ENCODE measurements at regions not wholly inside any gene's neighbourhood (a gene's known extent, or its start where the extent isn't known, plus 50 kb on each side); places are given as distances from the start of the nearest gene placed in this dataset.

DNA sequence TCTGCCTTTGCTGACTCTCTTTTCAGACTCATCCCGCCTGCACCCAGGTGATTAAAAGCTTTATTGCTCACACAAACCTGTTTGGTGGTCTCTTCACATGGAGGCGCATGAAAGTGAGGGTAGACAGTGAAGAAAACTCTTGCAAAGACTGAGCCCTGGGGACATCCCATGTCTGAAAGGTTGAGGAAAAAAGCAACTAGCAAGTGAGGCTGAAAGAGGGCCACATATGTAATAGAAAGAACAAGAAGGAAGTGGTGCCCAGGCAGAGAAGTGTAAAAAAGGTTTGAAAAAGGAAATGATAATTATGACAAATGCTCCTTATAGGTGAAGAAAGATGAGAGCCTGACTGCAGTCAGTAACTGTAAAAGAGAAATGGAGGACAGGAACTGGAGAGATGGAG is 115.9 kb upstream of the NEK7 start:
- DNase-seq (ENCODE audit: low spot score) = no peak

DNA sequence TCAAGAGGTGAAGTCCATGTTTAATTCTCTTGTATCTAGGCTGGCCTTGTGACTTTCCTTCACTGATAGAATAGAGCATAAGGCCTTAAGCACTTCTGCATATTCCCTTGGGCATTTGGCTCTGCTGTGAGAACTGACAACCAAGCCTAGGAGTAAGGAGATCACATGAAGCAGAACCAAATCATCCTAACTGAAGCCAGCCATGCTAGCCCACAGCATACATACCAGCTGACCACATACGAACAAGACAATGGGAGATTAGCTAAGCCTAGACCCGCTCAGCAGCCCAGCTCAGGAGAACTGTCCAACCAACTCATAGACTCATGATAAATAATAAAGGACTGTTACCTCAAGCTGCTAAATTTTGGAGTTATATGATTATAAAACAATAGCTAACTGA is 114.6 kb upstream of the NEK7 start:
- no peak for DNase-seq (ENCODE audit: low spot score)

DNA sequence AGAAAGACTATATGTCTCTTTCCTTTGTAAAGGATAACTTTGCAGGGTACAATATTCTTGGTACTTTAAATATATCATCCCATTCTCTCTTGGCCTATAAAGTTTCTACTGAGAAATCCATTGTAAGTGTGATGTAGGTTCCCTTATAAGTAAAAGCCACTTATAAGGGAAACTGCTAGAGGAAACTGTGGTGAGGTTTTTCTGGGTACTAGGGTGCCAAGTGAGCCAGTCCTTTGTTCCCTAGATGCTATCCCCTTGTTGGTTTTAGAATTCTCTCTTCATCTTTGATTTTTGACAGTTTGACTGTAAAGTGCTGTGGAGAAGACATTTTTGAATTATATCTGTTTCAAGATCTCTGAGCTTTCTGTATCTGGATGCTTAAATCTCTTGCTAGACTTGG is 108.9 kb upstream of the NEK7 start:
- peak; percentile 16 for DNase-seq (ENCODE audit: low spot score)

DNA sequence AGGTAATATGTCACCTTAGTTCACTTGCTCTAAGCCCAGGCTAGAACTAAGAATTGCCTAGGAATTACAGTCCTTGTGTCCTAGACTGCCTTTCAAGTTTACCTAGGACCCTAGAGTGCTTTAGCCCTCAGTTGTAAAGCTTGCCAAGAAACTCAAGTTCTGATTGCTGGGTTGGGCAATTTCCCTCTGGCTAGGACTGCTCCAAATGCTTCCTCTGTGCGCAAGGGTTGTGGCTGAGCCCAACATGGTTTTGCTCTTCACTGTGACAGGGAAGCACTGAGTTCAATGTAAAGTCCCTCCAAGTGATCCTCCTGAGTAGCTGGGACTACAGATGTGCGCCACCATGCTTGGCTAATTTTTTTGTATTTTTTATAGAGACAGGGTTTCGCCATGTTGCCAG is 102.3 kb upstream of the NEK7 start:
- DNase-seq (ENCODE audit: low spot score) = no peak

DNA sequence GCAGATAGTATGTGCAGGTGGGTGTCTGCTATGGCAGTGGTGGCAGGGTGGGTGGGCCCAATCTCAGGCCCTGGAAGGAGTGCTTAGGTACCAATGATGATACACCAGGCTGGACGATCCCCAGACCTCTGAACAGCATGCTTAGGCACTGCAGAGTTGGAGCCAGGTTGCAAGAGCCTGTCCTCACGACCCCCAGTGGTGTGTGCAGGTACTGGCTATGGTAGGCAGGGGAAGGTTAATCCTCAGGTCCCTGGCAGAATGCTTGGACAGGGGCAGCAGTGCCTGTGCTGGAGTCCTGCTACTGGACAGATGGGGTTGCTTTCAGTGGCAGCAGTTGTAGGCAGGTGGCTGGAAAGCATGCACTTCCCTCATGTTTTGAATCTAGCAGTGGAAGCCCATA is 100.5 kb upstream of the NEK7 start:
- no peak for DNase-seq (ENCODE audit: low spot score)

DNA sequence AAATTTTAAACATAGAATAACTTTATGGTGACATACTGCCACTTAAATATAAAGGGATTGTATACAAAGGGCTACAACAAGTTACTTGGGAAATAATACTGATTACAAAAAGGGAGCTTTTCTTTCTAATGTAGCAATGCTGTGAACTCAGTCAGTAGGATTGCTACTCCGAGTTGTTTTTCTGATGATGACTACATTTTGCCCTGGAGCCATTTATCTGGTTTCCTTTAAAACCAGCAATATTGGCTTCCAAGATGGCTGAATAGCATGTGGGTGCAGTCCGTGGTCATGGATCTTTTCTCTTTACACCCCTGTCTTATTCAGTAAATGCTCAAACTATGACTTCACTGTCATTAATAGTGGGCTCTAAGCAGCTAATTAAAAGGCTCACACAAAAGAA is 92.6 kb upstream of the NEK7 start:
- DNase-seq (ENCODE audit: low spot score) = no peak

DNA sequence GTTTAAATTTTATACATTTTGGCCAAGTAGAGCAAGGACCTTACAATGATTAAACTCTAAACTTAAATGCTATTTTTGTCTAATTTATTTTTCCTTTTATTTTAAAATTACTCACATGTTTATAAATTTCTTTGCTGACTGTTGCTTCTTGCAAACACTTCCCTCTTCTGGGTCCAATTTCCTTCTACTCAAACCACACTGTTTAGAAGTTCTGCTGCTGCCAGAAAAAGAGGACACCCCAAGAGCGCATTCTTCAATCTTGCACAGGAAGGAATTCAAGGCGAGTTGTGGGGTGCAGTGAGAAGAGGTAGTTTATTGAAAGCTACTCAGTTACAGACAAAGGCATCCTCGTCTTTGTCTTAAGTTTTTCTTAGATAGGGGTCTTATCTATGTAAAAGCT is 88.5 kb upstream of the NEK7 start:
- DNase-seq (ENCODE audit: low spot score) = no peak

DNA sequence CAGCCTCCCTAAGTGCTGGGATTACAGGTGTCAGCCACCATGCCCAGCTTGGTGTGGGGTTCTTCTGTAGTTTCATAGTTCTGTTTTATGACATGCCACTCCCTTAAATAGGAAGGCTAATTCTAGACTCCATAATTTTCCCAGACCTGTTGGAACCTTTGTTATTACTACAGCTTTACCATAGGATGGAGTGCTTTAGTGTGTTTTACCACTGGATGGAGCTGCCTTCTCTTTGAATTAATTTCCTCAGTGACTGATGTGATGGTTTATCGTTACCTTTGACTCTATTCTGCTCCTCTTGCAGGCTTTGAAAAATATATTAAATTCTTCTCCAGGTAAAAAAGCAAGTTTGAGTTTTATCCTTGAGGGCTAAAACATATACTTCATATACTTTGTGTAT is 84.6 kb upstream of the NEK7 start:
- DNase-seq (ENCODE audit: low spot score) = no peak

DNA sequence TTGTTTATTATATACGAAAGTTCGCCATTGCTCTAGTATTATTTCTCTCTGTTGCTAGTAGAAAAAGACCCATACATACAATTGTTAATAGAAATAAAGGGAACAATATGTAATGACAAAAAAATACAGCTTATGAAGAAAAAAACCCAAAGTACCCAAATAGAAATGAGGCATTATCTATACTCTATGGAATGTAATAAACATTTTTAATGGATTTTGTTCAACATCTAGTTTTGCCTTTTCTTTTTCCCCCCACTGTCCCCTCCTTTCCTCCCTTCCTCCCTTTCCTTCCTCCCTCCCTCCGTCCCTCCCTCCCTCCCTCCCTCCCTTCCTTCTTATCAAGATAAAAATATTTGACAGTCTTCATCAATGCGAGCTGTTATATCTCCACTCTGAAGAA is 81.5 kb upstream of the NEK7 start:
- no peak for DNase-seq (ENCODE audit: low spot score)

DNA sequence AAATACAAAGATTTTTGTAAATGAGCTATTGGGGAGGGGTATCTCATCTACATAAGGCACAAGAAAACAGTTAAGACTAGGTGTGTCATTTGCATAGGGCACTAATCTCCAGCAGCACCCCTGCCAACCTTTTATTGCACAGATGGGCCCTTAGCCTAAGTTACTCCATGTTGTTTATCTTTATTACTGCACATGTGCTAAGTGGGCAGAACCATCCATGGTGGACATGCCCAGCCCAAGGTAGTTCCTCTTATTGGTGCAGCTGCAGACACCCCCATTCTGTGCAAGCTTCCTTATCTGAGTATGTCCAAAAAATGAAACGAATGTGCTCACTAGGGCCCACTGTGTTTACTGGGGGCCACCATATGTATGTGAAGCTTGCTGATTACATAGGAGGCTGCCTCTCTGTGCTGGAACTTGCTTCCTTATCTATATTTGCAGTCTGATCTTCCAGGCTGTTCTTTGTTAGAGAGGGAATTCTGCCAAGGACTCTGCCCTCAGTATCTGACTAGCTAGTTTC is 77.3 kb upstream of the NEK7 start:
- DNase-seq (ENCODE audit: low spot score) = no peak

DNA sequence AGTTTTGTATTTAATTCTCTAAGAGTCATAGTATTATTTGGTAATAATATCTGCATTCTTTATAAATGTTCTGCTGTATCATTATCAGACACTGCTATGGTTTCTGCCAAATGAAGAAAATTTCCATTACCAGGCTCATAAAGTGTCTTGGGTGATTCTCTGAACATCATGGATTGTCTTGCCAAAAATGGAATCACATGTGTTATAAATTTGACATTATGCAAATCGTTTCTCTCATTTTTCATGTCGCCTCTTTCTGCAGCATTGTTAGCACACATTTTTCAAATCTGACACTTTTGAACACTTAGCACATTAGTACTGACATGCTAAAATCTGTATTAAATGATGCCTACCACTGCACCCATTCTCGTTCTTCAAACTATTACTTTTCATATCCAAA is 74.2 kb upstream of the NEK7 start:
- DNase-seq (ENCODE audit: low spot score) = no peak

DNA sequence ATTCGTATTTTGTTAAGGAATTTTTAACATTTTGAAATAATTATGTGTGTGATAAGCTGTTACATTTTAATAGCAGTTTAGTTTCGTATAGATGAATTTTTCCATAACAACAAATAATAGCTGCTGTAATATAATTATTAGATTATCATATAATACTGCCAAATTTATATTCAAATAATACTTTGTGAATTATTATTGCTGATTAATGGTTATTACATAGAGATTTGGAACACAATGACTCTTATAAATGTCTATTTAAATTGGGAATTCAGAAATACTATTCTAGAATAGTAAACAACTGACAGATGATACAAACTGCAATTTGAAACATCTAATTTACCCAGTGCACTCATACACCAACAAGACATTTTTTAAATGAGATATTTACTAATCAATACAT is 73.2 kb upstream of the NEK7 start:
- no peak for DNase-seq (ENCODE audit: low spot score)

DNA sequence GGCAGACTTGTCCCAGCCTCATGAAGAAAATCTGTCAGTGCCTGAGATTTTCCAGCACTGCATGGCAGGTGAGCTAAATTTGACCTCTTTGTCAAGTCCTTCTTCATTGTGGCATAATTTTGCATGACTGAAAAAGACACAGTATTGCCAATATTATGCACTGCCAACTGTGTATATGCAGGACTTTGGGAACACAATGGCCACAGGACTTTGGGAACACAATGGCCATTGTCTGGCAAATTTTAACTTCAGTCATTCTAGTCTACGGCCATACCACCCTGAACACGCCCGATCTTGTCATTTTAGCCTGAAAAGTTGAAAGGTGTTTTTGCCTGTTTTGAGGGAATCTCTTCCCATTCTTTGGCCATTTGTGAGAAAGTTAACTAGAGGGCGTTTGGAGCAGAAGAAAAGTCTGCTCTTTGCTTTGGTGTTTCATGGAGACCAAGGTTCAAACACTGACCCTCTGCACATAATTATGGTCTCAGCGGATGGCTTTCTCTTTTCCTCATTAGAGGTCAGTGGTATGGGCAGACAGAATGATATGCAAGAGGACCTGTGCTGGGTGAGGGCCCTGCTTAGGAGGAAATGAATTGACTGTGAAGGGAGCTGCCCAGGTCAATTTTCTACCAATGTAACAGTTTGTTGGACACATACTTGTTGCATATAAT is 72.4 kb upstream of the NEK7 start:
- DNase-seq (ENCODE audit: low spot score) = no peak

DNA sequence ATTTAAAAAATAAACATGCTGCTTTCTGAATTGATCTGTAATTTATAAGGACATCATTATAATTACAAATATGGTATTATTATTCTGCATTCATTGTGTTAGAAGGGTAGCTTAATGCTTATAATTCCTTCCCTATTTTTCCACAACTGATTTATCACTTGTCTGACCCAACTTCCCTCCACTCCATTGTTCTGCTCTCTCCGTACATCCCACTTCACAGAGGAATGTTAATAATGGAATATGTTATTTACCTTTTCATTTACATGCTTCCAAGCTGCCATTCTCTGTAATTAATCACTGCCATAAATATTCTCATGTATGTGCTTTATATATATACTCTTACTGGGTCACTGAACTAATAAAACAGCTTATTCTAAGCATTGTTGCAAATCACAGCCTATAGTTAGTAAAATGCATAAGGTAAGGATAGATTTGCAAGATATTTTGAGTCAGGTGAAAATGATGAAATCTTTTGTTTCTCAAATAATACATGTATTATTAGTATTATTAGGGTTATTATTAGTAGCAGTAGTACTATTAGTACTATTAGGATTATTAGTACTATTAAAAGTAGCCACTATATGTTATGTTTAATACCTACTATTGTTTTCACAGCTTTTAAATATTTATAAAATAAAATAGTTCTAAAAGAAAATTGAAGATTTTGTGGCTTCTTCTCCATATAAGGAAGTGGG is 70.6 kb upstream of the NEK7 start:
- no peak for DNase-seq (ENCODE audit: low spot score)

DNA sequence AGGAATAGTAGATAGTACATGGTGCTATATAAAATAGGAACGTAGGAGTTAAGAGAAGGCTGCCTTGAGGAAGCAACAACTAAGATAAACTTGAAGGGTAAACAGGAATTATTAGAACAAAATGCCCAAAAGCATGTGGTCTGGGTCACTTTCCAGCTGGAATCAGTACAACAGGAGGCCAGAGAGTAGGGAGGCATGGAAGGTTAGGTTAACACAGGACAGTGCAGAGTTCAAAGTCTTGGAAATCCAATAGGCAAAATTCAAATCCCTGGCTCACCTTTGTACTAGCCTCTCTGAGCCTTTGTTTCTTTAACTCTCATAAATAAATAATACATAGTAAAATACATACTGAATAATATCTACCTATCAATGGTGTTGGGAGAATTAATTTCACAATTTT is 69.0 kb upstream of the NEK7 start:
- DNase-seq (ENCODE audit: low spot score) = no peak

DNA sequence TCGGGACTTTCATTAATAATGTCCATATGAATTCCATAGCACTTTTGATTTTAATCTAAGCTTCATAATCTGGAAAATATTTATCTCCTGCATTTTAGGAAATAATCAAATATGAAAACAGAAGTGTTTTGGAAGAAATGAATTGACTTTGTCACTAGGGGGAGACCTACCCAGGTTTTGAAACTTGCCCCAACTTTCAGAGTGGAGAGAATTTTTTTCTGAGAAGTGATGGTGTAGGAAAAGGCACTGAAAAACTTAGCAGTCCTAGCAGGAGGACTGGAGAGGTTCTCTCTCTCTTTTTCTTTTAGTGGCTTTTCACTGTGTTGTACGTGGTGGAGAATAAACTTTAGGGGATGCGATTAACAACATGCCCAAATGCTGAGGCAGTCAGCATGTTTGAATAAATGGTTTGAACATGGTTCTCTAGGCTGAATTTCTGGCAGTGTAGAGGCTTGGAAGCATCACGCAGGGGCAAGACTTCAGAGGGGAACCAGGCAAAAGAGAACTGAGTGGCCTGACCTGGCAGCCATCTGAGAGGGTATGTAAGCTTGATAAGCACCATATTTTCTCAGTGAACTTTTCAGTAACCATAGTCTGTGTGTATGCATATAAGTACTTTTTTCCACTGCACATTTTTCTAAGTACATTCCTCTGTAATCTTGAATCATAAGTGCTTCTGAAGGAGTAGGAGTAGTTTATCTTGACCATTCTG is 68.3 kb upstream of the NEK7 start:
- DNase-seq (ENCODE audit: low spot score) = peak; percentile 45

DNA sequence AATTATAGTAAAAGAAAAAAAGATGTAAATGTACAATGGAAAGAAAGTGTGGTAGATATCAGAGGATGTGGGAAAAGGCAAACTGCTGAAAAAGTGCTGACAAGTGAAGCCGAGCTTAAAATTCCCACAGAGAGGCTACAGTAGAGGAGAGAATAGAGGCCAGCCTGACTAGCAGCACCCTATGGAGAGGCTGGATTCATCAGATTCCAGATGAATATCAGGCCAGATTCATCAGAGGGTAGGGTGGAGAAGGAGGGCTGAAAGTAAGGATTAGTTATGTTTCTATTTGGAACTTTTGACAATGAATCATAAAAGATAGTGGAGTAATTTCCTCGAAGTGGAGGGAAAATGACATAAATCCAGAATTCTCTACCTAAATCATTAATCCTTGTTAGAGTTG is 60.4 kb upstream of the NEK7 start:
- no peak for DNase-seq (ENCODE audit: low spot score)

DNA sequence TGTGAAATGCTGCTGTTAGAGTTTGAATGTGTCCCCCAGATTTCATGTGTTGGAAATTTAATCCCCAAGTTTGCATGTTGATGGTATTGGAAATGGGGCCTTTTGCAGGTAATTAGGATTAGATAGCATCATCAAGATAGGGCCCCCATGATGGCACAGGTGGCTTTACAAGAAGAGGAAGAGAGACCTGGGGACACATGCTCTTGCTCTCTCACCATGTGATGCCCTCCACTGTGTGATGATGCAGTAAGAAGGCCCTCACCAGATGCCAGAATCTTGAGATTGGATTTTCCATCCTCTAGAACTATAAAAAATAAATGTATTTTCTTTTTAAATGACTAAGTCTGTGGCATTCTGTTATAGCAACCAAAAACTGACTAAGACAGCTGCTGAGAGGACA is 57.0 kb upstream of the NEK7 start:
- no peak for DNase-seq (ENCODE audit: low spot score)

DNA sequence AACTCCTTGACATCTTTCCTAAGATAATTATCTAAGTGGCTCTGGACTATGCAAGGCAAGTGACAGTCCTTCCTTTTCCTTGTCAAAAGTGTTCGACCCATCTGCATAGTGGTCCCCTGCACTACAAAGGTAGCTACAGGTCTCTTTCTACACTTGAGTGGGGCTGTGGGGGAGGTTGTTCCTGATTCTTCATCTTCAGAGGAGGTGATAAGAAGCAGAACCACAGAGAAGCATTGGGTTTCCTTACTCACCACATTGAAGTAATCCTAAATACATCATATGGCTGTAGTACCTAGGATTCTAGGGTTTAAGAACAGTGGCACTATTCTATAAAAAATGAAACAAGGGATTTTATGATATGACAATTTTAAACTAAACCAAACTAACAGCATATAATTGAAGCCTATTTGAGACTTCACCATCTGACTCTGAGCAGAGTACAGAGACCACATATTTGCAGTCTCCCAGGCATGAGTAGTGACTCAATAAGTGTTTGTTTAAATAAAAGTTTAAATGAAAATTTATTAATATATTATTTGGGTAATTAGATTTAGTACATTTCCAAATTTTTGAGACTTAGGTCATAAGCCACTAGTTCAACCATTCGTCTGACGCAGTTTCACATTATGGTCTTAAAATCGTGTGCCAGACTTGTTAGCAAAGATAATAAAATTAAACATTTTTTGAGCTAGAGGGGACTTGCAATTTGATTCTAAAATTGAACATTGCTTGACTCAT is 54.9 kb upstream of the NEK7 start:
- no peak for DNase-seq (ENCODE audit: low spot score)

DNA sequence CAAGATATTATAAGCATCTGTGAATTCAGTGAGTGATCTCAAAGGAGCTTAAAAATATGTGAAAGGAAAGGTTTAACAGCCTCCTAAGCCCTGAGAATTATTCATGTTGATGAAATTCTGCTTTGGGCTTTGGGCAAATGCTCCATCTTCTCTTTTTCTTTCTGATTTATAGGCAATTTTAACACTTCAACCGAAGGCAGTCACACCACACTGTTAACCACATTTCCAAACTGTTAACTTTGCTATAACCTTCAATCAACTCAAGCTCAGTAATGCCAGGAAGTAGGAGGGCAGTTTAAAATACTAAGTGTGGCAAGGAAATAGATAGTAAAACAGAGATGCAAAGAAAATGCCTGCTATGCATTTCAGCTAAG is 54.4 kb upstream of the NEK7 start:
- DNase-seq (ENCODE audit: low spot score) = peak; percentile 6

DNA sequence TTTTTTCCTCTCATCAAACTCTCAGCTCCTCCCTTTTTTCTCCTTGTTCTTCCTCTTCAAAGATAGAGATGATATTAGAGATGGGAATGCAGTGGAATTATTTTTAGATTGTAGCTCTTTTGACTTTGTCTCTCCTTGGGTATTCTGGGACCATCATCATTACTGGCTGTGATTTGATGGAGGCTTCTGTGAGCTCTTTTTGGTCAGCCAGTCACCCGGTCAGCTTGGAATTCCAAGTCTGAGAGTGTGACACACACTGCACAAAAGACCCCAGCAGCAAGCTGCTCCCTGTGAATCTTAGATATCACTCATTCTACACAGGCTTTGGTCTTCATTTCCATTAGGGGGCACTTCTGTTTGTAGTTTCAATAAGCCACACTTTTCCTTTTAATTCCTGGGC is 51.6 kb upstream of the NEK7 start:
- no peak for DNase-seq (ENCODE audit: low spot score)

DNA sequence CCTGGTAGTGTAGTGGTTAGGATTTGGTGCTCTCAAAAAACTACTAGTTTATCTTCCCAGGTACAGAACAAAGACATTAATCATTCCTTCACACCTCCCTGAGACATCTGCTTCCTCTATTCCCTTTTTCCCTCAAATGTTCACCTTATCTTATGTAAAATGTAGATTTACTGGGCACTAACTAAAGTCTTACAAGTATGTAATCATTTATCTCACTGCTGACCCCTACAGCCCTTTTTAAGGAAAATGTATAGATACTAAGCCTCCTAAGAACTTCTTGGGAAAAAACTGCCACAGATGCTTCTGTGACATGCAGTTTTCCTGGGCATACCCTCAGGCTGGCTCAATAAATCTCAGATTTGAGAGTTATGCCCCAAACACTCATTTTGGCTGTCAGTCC is 50.8 kb upstream of the NEK7 start:
- no peak for DNase-seq (ENCODE audit: low spot score)
